ENCODE measurements at regions not wholly inside any gene's neighbourhood (a gene's known extent, or its start where the extent isn't known, plus 50 kb on each side); places are given as distances from the start of the nearest gene placed in this dataset.
A peak's percentile ranks its signal among the peaks of the same experiment; 100 is the strongest.

DNA sequence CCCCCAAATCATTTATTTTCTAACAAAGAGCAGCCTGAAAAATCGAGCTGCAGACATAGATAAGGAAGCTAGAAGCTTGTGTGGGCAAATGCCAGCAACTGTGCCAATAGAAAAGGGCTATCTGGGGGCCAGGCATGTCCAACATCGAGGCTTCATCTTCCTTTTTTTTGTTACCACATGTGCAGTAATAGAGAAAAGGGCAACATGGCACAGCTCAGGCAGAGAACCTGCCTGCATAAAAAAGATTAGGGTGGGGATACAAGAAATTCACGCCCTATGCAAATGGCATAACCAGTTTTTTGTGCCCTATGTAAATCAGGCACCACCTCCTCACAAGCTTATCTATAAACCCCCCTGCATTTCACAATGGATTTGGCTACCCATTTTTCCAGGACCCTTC is 60.4 kb upstream of the ABCC4 start:
- Histone ChIP-seq H3K36me3 (ENCODE audit: control insufficient read depth in 3 of 3, insufficient read depth in 2 of 3, low read depth in 1 of 3, low read length in 3 of 3) (no peaks in the 10 kb centered on the region), H3K27ac (ENCODE audit: low read depth in 1 of 3, low read length in 2 of 3) (no peak overlapping the region), H3K4me3 (ENCODE audit: low read depth in 1 of 3, low read length in 3 of 3) (no peak overlapping the region), H3K27me3 (ENCODE audit: control insufficient read depth in 3 of 3, insufficient read depth in 3 of 3, low read length in 3 of 3) (peaks cover 0 to 3% (median 0%) of the 10 kb centered on the region in 3 donors), H3K9me3 (ENCODE audit: control insufficient read depth in 2 of 2, insufficient read depth in 1 of 2, low read depth in 1 of 2, low read length in 1 of 2) (peaks cover 0 to 7% of the 10 kb centered on the region in 2 donors), H3K4me1 (ENCODE audit: control insufficient read depth in 3 of 3, insufficient read depth in 2 of 3, low read depth in 1 of 3, low read length in 2 of 3) (no peaks in the 10 kb centered on the region)
- DNase-seq = no peak
- FAIRE-seq = no peak
- WGBS, 3 donors = 51 to 68% (median 53%) methylated on average over 3 of the region's 3 CpGs

DNA sequence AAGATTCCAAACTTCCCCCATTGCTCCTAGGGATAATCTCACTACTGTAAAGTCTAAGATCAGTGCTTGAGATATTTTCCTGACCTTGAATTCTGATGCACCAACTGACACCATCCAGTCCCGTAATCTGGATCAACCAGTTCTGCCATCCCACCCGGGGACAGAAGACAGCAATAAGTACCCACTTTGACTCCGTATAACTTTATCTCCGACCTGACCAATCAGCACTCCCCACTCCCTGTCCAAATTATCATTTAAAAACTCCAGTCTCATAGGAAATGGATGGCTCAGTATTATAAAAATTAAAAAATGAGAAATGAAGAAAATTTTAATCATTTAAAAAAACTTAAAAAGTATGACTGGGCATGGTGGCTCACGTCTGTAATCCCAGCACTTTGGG is 61.4 kb upstream of the ABCC4 start:
- FAIRE-seq (no peak), DNase-seq (no peak)
- H3K36me3 ChIP-seq (ENCODE audit: control insufficient read depth in 3 of 3, insufficient read depth in 2 of 3, low read depth in 1 of 3, low read length in 3 of 3) = no peaks in the 10 kb centered on the region
- WGBS, 3 donors = 62 to 73% (median 68%) methylated on average over 5 of the region's 5 CpGs
- H3K27ac ChIP-seq (ENCODE audit: low read depth in 1 of 3, low read length in 2 of 3) = no peak overlapping the region
- H3K4me1 ChIP-seq (ENCODE audit: control insufficient read depth in 3 of 3, insufficient read depth in 2 of 3, low read depth in 1 of 3, low read length in 2 of 3) = no peaks in the 10 kb centered on the region
- H3K27me3 ChIP-seq (ENCODE audit: control insufficient read depth in 3 of 3, insufficient read depth in 3 of 3, low read length in 3 of 3) = peaks cover 0 to 3% (median 0%) of the 10 kb centered on the region in 3 donors
- H3K9me3 ChIP-seq (ENCODE audit: control insufficient read depth in 2 of 2, insufficient read depth in 1 of 2, low read depth in 1 of 2, low read length in 1 of 2) = peaks cover 0 to 4% of the 10 kb centered on the region in 2 donors
- H3K4me3 ChIP-seq (ENCODE audit: low read depth in 1 of 3, low read length in 3 of 3) = no peak overlapping the region

DNA sequence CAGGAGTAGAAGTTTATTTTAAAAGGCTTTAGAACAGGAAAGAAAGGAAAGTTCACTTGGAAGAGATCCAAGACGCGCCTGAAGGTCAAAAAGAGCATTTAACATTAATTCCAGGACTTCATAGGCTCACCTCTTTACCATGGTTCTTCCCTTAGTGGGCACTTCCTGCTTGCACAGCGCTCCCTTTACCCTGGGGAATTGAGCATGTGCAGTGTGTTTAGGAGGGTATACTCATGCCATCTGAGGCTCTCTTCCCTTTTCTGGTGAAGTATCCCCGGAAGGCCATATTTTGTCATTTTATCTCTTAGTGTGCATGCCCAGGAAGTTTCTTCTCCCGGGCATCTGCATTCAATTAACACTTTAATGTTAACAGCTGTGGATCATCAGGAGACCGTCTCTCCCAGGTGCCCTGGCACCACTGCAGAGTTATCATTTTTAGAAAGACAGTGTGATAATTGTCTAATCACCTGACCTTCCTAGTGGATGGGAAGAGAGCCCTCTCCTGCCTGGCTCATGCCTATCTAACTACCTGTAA is 66.1 kb upstream of the ABCC4 start:
- Histone ChIP-seq H3K27ac (ENCODE audit: low read depth in 1 of 3, low read length in 2 of 3) (no peak overlapping the region), H3K27me3 (ENCODE audit: control insufficient read depth in 3 of 3, insufficient read depth in 3 of 3, low read length in 3 of 3) (peaks cover 0 to 3% (median 0%) of the 10 kb centered on the region in 3 donors), H3K4me1 (ENCODE audit: control insufficient read depth in 3 of 3, insufficient read depth in 2 of 3, low read depth in 1 of 3, low read length in 2 of 3) (no peaks in the 10 kb centered on the region), H3K9me3 (ENCODE audit: control insufficient read depth in 2 of 2, insufficient read depth in 1 of 2, low read depth in 1 of 2, low read length in 1 of 2) (peaks cover 0 to 4% of the 10 kb centered on the region in 2 donors), H3K36me3 (ENCODE audit: control insufficient read depth in 3 of 3, insufficient read depth in 2 of 3, low read depth in 1 of 3, low read length in 3 of 3) (no peaks in the 10 kb centered on the region), H3K4me3 (ENCODE audit: low read depth in 1 of 3, low read length in 3 of 3) (no peak overlapping the region)
- 67 to 70% (median 69%) methylated on average over 6 of the region's 6 CpGs for WGBS, 3 donors
- FAIRE-seq = no peak
- DNase-seq = no peak

DNA sequence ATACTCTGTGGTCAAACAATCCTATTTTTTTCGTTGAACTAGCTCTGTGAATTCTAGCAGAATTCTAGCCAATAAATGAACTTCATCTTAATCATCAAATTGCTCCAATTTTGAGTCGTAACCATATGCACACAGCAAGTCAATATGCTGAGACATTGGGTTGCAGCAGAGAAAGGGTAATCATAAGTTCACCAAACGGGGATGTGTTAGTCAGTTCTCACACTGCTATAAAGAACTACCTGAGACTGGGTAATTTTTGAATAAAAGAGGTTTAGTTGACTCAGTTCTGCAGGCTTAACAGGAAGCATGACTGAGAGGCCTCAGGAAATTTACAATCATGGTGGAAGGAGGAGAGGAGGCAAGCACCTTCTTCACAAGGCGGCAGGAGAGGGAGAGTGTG is 67.7 kb upstream of the ABCC4 start:
- Histone ChIP-seq H3K27ac (ENCODE audit: low read depth in 1 of 3, low read length in 2 of 3) (no peak overlapping the region), H3K27me3 (ENCODE audit: control insufficient read depth in 3 of 3, insufficient read depth in 3 of 3, low read length in 3 of 3) (no peaks in the 10 kb centered on the region), H3K4me1 (ENCODE audit: control insufficient read depth in 3 of 3, insufficient read depth in 2 of 3, low read depth in 1 of 3, low read length in 2 of 3) (no peaks in the 10 kb centered on the region), H3K36me3 (ENCODE audit: control insufficient read depth in 3 of 3, insufficient read depth in 2 of 3, low read depth in 1 of 3, low read length in 3 of 3) (no peaks in the 10 kb centered on the region), H3K4me3 (ENCODE audit: low read depth in 1 of 3, low read length in 3 of 3) (no peak overlapping the region), H3K9me3 (ENCODE audit: control insufficient read depth in 2 of 2, insufficient read depth in 1 of 2, low read depth in 1 of 2, low read length in 1 of 2) (no peaks in the 10 kb centered on the region)
- WGBS, 3 donors = 79 to 84% (median 80%) methylated on average over 4 of the region's 4 CpGs
- DNase-seq (no peak), FAIRE-seq (no peak)

DNA sequence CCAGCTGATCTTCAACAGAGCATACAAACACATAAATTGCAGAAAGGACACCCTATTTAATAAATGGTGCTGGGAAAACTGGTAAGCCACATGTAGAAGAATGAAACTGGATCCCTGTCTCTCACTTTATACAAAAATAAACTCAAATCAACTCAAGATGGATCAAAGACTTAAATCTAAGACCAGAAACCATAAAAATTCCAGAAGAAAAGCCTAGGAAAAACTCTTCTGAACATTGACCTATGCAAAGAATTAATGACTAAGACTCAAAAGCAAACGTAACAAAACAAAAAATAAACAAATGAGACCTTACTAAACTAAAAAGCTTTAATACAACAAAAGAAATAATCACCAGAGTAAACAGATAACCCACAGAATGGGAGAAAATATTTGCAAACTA is 74.5 kb upstream of the ABCC4 start:
- WGBS, 3 donors = 0 to 5% (median 0%) methylated on average over 1 of the region's 1 CpG
- H3K27me3 ChIP-seq (ENCODE audit: control insufficient read depth in 3 of 3, insufficient read depth in 3 of 3, low read length in 3 of 3) = no peaks in the 10 kb centered on the region
- H3K4me3 ChIP-seq (ENCODE audit: low read depth in 1 of 3, low read length in 3 of 3) = no peak overlapping the region
- DNase-seq (no peak), FAIRE-seq (no peak)
- H3K27ac ChIP-seq (ENCODE audit: low read depth in 1 of 3, low read length in 2 of 3) = no peak overlapping the region
- H3K36me3 ChIP-seq (ENCODE audit: control insufficient read depth in 3 of 3, insufficient read depth in 2 of 3, low read depth in 1 of 3, low read length in 3 of 3) = no peaks in the 10 kb centered on the region
- peaks cover 0 to 2% (median 0%) of the 10 kb centered on the region in 3 donors for H3K4me1 ChIP-seq (ENCODE audit: control insufficient read depth in 3 of 3, insufficient read depth in 2 of 3, low read depth in 1 of 3, low read length in 2 of 3)
- no peaks in the 10 kb centered on the region for H3K9me3 ChIP-seq (ENCODE audit: control insufficient read depth in 2 of 2, insufficient read depth in 1 of 2, low read depth in 1 of 2, low read length in 1 of 2)

DNA sequence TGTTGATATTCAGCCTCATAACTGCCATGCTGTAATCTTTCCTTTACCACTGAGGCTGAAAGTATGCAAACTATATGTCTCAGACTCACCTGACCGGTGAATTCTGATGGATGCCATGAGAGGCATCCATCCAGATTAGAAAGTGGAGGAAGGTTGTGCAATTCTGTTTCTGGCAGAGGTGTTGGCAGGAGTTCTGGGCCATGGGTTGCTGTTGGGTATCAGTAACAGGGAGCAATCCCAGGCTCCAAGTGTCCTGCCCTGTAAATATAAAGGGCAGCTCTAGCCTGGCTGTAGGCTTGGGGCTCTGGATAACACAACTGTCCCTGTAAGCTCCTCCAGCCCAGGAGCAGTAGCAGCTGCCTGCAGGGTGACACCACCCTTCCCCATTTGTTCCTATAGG is 77.4 kb upstream of the ABCC4 start:
- 82 to 98% (median 82%) methylated on average over 1 of the region's 1 CpG for WGBS, 3 donors

DNA sequence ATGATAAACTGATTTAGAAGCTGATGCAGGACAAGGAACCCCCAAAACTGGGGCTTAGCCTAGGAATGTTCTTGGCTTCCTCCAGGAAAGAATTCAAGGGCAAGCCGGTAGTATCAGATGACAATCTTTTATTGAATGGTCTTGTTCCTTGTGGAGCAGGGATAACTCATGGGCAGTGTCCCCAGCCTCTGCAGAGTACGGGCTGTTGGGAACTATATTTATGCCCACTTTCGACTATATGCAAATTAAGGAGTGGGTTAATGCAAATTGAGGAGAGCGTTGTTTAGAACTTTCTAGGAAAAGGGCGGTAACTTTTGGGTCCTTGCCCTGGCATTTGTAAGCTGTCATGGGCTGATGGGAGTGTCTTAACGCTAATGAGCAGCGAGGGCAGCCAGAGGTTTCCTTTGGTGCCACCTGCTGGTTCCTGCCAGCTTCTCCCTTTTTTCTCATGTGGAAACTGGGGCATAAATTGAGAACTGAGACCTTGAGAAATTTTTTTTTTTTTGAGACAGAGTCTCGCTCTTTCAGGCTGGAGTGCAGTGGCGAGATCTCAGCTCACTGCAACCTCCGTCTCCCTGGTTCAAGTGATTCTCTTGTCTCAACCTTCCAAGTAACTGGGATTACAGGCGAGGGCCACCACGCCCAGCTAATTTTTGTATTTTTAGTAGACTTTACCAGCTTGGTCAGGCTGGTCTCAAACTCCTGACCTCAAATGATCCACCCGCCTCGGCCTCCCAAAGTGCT is 79.4 kb upstream of the ABCC4 start:
- no peak overlapping the region for H3K27ac ChIP-seq (ENCODE audit: low read depth in 1 of 3, low read length in 2 of 3)
- 15 to 20% (median 17%) methylated on average over 14 of the region's 14 CpGs for whole genome bisulfite sequencing, 3 donors
- peaks cover 0 to 2% (median 0%) of the 10 kb centered on the region in 3 donors for H3K4me1 ChIP-seq (ENCODE audit: control insufficient read depth in 3 of 3, insufficient read depth in 2 of 3, low read depth in 1 of 3, low read length in 2 of 3)
- peak; percentile 82 to 90 for DNase-seq
- no peak for FAIRE-seq
- no peak overlapping the region for H3K4me3 ChIP-seq (ENCODE audit: low read depth in 1 of 3, low read length in 3 of 3)
- H3K36me3 ChIP-seq (ENCODE audit: control insufficient read depth in 3 of 3, insufficient read depth in 2 of 3, low read depth in 1 of 3, low read length in 3 of 3) = no peaks in the 10 kb centered on the region
- no peaks in the 10 kb centered on the region for H3K27me3 ChIP-seq (ENCODE audit: control insufficient read depth in 3 of 3, insufficient read depth in 3 of 3, low read length in 3 of 3)
- no peaks in the 10 kb centered on the region for H3K9me3 ChIP-seq (ENCODE audit: control insufficient read depth in 2 of 2, insufficient read depth in 1 of 2, low read depth in 1 of 2, low read length in 1 of 2)

More for the DNA sequence above, 77.4 kb upstream of the ABCC4 start:
- FAIRE-seq (no peak), DNase-seq (no peak)
- H3K27ac ChIP-seq (ENCODE audit: low read depth in 1 of 3, low read length in 2 of 3) = no peak overlapping the region
- peaks cover 0 to 2% (median 0%) of the 10 kb centered on the region in 3 donors for H3K4me1 ChIP-seq (ENCODE audit: control insufficient read depth in 3 of 3, insufficient read depth in 2 of 3, low read depth in 1 of 3, low read length in 2 of 3)
- H3K27me3 ChIP-seq (ENCODE audit: control insufficient read depth in 3 of 3, insufficient read depth in 3 of 3, low read length in 3 of 3) = no peaks in the 10 kb centered on the region
- H3K4me3 ChIP-seq (ENCODE audit: low read depth in 1 of 3, low read length in 3 of 3) = no peak overlapping the region
- no peaks in the 10 kb centered on the region for H3K36me3 ChIP-seq (ENCODE audit: control insufficient read depth in 3 of 3, insufficient read depth in 2 of 3, low read depth in 1 of 3, low read length in 3 of 3)
- no peaks in the 10 kb centered on the region for H3K9me3 ChIP-seq (ENCODE audit: control insufficient read depth in 2 of 2, insufficient read depth in 1 of 2, low read depth in 1 of 2, low read length in 1 of 2)

DNA sequence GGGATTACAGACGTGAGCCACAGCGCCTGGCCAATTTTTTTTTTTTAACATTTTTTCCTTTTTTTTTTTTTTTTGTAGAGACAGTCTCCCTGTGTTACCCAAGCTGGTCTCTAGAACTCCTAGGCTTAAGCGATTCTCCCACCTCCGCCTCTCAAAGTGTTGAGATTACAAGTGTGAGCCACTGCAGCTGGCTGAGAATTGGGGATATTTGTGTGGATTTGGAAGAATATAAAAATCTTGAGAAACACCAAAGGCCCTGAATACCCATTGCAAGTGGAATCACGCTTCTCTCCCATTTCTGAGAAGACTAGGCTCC is 79.9 kb upstream of the ABCC4 start:
- H3K9me3 ChIP-seq (ENCODE audit: control insufficient read depth in 2 of 2, insufficient read depth in 1 of 2, low read depth in 1 of 2, low read length in 1 of 2) = no peaks in the 10 kb centered on the region
- DNase-seq = no peak
- WGBS, 3 donors = 59 to 66% (median 61%) methylated on average over 5 of the region's 5 CpGs
- H3K4me3 ChIP-seq (ENCODE audit: low read depth in 1 of 3, low read length in 3 of 3) = no peak overlapping the region
- FAIRE-seq = no peak
- H3K27ac ChIP-seq (ENCODE audit: low read depth in 1 of 3, low read length in 2 of 3) = no peak overlapping the region
- H3K4me1 ChIP-seq (ENCODE audit: control insufficient read depth in 3 of 3, insufficient read depth in 2 of 3, low read depth in 1 of 3, low read length in 2 of 3) = peaks cover 0 to 2% (median 0%) of the 10 kb centered on the region in 3 donors
- H3K27me3 ChIP-seq (ENCODE audit: control insufficient read depth in 3 of 3, insufficient read depth in 3 of 3, low read length in 3 of 3) = no peaks in the 10 kb centered on the region
- no peaks in the 10 kb centered on the region for H3K36me3 ChIP-seq (ENCODE audit: control insufficient read depth in 3 of 3, insufficient read depth in 2 of 3, low read depth in 1 of 3, low read length in 3 of 3)

DNA sequence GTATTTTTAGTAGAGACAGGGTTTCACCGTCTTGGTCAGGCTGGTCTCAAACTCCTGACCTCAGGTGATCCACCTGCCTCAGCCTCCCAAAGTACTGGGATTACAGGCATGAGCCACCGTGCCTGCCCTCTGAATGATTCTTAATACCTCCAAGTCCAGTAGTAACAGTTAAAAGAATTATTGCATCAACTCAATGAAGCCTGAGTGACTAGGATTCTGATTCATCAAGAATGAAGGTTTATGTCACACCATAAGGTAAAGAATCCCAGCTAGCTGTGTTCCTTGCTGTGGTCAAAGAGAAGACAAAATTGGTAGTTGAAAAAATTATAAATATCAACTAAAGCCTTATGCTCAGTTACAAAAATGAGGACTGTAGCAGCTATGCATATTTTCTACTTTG is 81.2 kb upstream of the ABCC4 start:
- DNase-seq = no peak
- 85 to 95% (median 94%) methylated on average over 2 of the region's 2 CpGs for WGBS, 3 donors
- peaks cover 0 to 2% (median 0%) of the 10 kb centered on the region in 3 donors for H3K4me1 ChIP-seq (ENCODE audit: control insufficient read depth in 3 of 3, insufficient read depth in 2 of 3, low read depth in 1 of 3, low read length in 2 of 3)
- no peak overlapping the region for H3K27ac ChIP-seq (ENCODE audit: low read depth in 1 of 3, low read length in 2 of 3)
- H3K9me3 ChIP-seq (ENCODE audit: control insufficient read depth in 2 of 2, insufficient read depth in 1 of 2, low read depth in 1 of 2, low read length in 1 of 2) = no peaks in the 10 kb centered on the region
- H3K36me3 ChIP-seq (ENCODE audit: control insufficient read depth in 3 of 3, insufficient read depth in 2 of 3, low read depth in 1 of 3, low read length in 3 of 3) = no peaks in the 10 kb centered on the region
- no peak overlapping the region for H3K4me3 ChIP-seq (ENCODE audit: low read depth in 1 of 3, low read length in 3 of 3)
- FAIRE-seq = no peak
- no peaks in the 10 kb centered on the region for H3K27me3 ChIP-seq (ENCODE audit: control insufficient read depth in 3 of 3, insufficient read depth in 3 of 3, low read length in 3 of 3)
